Stimulated activated CD4-positive, alpha-beta T cell treated with anti-CD3 and anti-CD28 coated beads, Interleukin-4, amount 100 ng/mL, for 4 hours (primary cell): ENCODE measurements at regions not wholly inside any gene's neighbourhood (a gene's known extent, or its start where the extent isn't known, plus 50 kb on each side); places are given as distances from the start of the nearest gene placed in this dataset.
"Not testable (repeated sequence)": the region's sequence is repeated elsewhere in the genome, so short reads cannot be mapped to it uniquely, and the experiment has no call there.

Source experiments
- DNase-seq, 2 experiments: peaks; one replicate each; pipeline ENCODE4 v3.0.0-alpha.2; 2020

GRCh38 chr13:108074429-108074828 lies 140.9 kb downstream of the LIG4 start:
- DNase-seq, result not testable (repeated sequence)

DNA sequence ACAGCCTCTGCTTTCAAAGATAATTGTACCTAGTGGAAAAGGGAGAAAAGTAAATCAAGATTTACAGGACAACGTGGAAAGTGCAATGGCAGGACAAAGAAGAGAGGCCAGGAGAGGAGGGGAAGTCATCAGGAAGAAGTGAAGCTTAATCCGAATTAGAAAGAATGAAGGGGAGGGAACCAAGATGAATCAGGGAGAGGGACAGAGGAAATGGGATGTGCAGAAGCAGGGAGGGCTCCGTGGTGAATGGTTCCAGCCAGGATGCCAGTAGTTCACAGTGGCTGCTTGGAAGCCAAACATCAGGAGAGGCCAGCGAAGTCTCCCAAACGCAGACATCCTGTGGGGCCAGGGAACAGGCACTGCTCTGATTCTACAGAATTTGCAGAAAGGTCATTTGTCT lies 144.4 kb downstream of the LIG4 start:
- no peak for DNase-seq

DNA sequence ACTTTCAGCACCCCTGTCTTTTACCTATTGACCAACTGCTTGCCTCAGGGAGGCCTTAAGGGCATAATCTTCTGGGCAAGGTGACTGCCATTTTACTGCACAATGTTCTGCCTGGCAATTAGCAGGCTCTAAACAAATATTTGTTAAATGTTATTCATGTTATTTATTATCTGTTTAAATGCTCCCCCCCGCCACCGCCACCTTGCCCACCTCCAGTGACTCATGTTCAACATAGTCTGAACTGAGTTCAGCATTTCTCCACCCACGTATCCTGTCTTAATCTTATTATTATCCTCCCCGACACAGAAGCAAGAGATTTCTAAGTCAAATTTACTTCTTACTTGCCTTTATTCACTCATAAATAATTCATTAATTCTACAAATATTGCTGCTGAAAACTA lies 144.8 kb downstream of the LIG4 start:
- DNase-seq, result no peak

DNA sequence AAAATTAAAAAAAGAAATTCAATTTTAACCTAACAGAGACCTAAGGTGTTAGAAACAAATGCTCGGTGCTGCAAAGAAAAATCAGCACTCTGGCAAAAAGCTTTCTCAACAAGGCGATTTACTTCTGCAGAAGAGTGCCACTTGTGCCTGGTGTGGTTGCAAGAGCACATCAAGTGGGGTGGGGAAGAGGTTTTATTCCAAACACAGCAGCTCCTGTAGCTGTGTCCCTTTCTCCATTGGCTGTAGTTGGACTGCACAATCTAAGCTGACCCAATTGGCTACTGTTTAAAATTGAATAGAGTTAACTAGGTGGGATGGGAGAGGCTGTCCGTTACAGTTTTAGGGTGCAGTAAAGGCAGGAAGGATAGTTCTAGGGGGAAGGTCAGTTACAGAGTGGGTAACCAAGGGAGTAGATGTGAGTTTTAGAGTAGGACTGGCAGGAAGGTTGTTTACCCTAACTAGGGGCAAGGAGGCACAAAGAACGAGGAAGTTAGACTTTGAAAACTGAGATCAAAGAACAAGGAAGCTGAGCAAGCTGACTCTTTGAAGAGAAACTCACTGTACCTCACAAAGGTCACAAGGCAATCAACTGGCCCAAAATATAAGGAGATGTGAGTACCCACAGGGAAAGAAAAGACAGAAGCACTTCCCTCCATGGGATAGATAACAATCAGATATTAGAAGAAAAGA lies 145.7 kb downstream of the LIG4 start:
- DNase-seq, result no peak

DNA sequence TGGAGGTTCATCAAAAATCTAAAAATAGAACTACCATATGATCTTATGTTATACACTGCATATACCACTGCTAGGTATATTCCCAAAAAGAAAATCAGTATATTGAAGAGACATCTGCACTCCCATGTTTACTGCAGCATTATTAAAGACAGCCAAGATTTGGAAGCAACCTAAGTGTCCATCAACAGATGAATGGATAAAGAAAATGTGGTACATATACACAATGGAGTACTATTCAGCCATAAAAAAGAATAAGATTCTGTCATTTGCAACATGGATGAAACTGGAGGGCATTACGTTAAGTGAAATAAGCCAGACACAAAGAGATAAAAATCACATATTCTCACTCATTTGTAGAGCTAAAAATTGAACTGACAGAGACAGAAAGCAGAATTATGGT lies 151.0 kb downstream of the LIG4 start:
- DNase-seq, result not testable (repeated sequence)

DNA sequence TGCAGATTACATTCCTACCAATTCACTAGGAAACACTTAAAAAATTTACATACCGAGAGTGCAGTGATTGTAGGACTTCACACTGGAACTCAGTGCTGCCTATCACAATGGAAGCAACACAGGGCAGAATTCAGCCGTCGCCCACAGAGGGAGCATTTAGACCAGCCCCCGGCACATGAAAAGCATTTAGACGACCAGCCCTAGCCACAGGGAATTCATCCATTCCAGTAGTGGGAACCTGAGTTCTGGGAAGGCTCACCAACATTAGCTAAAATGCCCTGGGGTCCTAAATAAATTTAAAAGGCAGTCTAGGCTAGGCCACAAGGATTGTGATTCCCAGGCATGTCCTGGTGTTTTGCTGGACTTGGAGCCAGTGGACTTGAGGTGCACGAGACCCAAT lies 155.2 kb downstream of the LIG4 start:
- no peak for DNase-seq

DNA sequence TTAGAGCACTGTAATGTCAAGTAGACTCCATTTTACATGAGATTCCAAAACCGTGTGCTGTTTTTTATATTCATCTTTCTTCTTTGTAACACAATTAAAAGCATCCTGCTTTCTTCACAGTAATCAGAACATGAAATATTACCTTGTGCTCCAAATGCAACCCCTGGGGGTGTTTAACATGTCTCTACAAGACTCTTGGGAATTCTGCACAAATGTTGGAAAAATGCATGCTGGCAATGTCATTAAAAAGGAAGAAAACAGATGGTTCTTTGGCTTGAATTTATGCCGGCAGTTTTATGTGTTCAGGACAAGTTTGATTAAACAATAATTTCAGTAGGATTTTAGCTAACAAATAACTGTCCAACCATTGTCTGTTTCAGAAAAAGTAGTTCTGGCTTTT lies 159.1 kb downstream of the LIG4 start:
- DNase-seq, result no peak

GRCh38 chr13:108049211-108049610 lies 166.1 kb downstream of the LIG4 start:
- DNase-seq, result no peak

GRCh38 chr13:108044954-108045353 lies 170.4 kb downstream of the LIG4 start:
- no peak for DNase-seq

DNA sequence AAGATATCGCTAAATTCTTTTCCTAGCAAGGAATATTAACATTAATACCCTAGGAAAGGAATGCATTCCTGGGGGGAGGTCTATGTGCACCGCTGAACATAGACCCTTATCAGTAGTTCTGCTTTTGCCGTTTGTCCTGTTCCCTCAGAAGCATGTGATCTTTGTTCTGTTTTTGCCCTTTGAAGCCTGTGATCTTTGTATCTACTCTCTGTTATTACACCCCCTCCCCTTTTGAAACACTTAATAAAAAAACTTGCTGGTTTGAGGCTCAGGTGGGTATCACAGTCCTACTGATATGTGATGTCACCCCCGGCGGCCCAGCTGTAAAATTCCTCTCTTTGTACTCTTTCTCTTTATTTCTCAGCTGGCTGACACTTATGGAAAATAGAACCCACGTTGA lies 172.5 kb downstream of the LIG4 start:
- DNase-seq, result not testable (repeated sequence)

- DNase-seq, result no peak
These were observed 178.0 kb downstream of the LIG4 start for GRCh38 chr13:108037348-108037747.

- no peak for DNase-seq
These were observed 178.9 kb downstream of the LIG4 start for GRCh38 chr13:108036411-108036932.

DNA sequence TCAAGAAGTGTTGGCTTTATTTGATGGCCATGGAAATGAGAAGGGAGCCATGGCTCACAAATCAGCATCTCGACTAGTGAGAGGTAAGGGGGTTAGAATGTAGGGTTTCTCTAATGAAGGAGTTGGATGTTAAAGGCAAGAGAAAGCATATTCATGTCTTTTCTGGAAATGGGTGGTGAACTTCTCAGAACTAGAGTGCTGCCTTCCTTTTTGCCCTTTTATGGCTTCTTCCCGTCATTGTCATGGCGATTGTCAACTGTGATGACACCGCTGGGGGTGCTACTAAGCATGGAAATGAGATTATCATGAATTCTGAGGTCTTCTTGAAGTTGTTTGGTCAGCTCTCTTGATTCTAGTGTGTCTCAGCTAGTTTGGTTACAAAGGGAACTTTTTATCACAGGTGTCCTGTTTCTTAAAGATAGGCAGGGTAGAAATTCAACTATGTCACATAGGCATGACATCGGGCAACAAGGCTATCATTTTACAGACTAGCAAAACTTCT lies 180.4 kb downstream of the LIG4 start:
- no peak for DNase-seq

- no peak for DNase-seq
These were observed 181.3 kb downstream of the LIG4 start for GRCh38 chr13:108033800-108034707.

DNA sequence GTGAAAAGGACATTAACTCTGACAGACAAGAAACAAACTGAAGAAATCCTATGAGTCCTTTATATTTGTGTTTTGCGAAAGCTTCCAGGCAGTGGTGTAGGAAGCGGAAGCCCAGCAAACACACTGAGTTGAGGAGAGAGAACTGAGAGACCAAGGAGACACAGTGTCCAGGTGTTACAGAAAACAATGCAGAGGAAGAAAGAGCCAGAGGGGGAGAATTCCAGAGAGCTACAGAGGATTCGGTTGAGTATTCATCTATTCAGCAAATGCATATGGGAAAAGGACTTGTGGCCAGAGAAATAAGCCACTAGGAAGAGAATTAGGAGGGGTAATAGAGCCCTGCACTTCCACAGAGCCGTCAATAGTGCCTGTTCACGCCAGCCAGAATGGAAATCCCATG lies 183.5 kb downstream of the LIG4 start:
- no peak for DNase-seq

DNA sequence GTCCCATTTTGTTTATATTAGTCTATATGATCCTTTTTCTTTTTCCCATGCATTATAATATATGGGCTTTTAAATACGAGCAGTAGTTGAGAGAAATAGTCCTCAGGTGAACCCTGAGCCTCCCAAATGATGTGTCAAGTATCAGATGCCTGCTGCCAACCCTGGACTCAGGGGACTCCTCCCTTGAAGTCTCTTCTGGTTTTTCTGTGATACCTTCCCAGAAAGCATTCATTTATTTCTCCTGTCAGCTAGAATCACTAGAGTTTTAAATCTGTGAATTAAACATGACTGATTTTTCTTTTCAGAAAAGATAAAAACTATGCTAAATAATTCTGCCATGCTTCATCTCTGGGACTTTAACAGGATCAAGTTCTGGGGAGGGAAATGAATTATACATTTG lies 184.6 kb downstream of the LIG4 start:
- DNase-seq, result no peak

GRCh38 chr13:108026680-108027410 lies 188.5 kb downstream of the LIG4 start:
- no peak for DNase-seq

DNA sequence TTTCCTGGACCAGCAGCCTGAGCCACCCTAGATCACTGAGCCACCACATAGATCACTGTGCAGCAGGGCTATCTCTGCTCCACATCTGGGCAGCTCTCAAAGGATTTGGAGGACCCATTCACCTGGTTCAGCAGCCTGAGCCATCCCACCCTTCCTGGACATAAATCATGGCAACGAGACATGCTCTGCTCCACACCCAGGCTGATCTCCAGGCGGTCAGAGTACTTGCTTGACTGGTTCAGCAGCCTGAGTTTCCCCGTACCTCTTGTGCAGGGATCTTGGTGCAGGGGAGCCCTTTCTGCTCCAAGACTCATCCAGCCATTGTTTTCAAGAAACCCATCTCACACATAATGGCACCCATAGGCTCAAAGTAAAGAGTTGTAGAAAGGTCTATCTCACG lies 195.3 kb downstream of the LIG4 start:
- DNase-seq, result no peak

DNA sequence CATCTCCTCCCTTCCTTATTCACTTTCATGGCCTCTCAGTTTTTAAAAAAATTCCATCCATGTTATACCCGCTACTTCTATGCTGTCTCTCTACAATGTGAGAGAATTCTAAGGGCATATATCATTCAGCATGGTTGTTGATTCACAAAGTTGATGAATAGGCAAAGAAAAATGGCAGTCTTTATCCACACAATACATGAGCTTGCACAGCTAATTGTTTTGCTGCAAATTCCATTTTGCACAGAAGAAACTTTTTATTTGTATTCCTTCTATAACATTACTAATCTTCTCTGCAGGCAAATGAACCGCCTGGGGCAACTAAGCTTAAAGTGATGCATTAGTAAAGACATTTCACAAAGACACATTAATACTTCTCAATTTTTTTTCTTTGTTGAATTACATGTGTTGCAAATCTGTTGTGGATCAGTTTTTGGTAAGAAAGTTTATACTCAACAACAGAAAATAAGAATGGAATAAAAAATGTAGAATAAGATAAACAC lies 196.9 kb downstream of the LIG4 start:
- DNase-seq, result no peak

GRCh38 chr13:108006619-108007018 lies 208.7 kb downstream of the LIG4 start:
- no peak for DNase-seq

GRCh38 chr13:108005231-108005630 lies 210.1 kb downstream of the LIG4 start:
- DNase-seq, result no peak

DNA sequence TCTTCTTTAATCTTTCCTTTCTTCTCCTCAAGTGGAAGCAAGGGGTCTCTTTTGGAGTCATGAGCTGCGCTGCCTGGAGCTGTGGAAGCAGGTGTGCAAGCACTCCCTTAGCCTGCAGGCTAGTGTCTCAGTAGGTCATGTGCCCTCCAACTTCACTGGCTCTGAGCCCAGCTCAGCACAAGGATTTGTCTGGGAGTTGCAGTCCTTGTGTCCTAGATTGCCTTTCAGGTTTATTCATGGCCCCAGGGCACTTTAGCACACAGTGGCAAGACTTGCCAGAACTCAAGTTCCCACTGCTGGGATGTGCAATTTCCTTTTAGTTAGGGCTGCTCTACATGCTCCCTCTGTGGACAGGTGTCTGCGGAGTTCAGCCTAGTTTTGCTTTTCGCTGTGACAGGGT lies 211.7 kb downstream of the LIG4 start:
- DNase-seq, result no peak

DNA sequence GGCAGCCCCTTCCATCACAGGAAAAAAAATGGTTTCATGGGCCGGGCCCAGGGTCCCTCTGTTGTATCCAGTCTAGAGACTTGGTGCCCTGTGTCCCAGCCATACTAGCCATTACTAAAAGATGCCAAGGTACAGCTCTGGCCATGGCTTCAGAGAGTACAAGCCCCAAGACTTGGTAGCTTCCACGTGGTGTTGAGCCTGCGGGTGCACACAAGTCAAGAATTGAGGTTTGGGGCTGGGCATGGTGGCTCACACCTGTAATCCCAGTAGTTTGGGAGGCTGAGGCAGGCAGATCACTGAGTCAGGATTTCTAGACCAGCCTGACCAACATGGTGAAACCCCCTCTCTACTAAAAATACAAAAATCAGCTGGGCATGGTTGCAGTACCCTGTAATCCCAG lies 214.3 kb downstream of the LIG4 start:
- no peak for DNase-seq
